ENCODE measurements at regions not wholly inside any gene's neighbourhood (a gene's known extent, or its start where the extent isn't known, plus 50 kb on each side); places are given as distances from the start of the nearest gene placed in this dataset.

DNA sequence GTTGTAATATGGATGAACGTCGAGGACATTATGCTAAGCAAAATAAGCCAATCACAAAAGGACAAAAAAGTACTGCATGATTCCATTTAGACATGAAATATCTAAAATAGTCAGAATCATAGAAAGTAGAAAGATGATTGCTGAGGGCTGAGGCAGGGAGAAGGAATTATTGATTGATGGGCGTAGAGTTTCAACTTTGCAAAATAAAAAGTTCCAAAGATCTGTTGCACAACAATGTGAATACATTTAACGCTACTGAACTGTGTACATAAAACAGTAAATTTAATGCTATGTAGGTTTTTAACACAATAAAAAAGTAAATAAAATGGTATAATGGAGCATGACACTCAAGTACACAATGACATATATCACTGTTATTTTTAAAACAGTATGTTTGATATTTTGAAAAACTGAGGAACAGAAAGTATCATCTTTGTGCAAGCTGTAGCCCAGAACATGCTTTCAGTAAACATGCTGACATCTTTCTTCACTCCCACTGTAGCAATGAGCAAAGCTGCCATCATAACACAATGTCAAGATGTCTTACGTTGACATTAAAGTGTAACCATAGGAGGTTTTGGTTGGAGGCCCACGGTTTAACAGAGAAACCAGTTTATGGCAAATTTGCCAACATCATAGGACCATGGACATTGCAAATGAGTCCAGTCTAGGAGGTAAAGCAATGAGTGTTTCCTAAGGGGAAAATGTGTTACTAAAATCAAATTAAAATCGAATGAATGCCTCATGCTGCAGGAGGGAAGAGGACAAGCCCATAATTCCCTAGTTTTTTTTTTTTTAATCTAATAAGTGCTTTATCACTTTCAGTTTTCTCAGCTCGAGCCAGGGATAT lies 125.8 kb upstream of the SGCD start:
- H3K27ac ChIP-seq = peak overlapping the region; percentile 82
- H3K9me3 ChIP-seq = 0 out of 3 replicates have a peak, but pooled peaks cover 6% of the 10 kb centered on the region
- 50% methylated on average over 8 of the region's 8 CpGs for WGBS (ENCODE audit: missing lambda C conversion rate)
- FAIRE-seq = peak; percentile 68
- TF ChIP-seq TP53 (CRISPR knock-in tag; IDR thresholded peaks at IDR 0.05) (no peak), TFCP2L1 (CRISPR knock-in tag; IDR thresholded peaks at IDR 0.05) (no peak), RFX5 (IDR thresholded peaks at IDR 0.05) (no peak), CBX2 (IDR thresholded peaks at IDR 0.05; ENCODE audit: borderline replicate concordance, low read depth) (no peak), FOSL2 (IDR thresholded peaks at IDR 0.05) (no peak), FOSL2 (CRISPR knock-in tag; IDR thresholded peaks at IDR 0.05) (no peak), FOSB (CRISPR knock-in tag; IDR thresholded peaks at IDR 0.05) (no peak), HOXB5 (CRISPR knock-in tag; IDR thresholded peaks at IDR 0.05) (no peak), SREBF2 (IDR thresholded peaks at IDR 0.05) (no peak), NR3C1 (IDR thresholded peaks at IDR 0.05) (no peak), CEBPB (IDR thresholded peaks at IDR 0.05) (no peak), HDAC2 (IDR thresholded peaks at IDR 0.05) (no peak), HEYL (CRISPR knock-in tag; IDR thresholded peaks at IDR 0.05) (no peak), RAD21 (conservative IDR thresholded peaks at IDR 0.05 in 1 of 2, IDR thresholded peaks at IDR 0.05 in 1 of 2) (no peak), HOXA7 (CRISPR knock-in tag; IDR thresholded peaks at IDR 0.05) (no peak), EP300 (IDR thresholded peaks at IDR 0.05) (no peak), GATA3 (IDR thresholded peaks at IDR 0.05; ENCODE audit: borderline replicate concordance) (no peak)
- TF ChIP-seq, protein P1, sequence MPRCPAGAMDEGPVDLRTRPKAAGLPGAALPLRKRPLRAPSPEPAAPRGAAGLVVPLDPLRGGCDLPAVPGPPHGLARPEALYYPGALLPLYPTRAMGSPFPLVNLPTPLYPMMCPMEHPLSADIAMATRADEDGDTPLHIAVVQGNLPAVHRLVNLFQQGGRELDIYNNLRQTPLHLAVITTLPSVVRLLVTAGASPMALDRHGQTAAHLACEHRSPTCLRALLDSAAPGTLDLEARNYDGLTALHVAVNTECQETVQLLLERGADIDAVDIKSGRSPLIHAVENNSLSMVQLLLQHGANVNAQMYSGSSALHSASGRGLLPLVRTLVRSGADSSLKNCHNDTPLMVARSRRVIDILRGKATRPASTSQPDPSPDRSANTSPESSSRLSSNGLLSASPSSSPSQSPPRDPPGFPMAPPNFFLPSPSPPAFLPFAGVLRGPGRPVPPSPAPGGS (IDR thresholded peaks at IDR 0.05) = no peak
- TF ChIP-seq, protein P2, sequence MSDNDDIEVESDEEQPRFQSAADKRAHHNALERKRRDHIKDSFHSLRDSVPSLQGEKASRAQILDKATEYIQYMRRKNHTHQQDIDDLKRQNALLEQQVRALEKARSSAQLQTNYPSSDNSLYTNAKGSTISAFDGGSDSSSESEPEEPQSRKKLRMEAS (IDR thresholded peaks at IDR 0.05) = no peak
- TF ChIP-seq, protein P3, sequence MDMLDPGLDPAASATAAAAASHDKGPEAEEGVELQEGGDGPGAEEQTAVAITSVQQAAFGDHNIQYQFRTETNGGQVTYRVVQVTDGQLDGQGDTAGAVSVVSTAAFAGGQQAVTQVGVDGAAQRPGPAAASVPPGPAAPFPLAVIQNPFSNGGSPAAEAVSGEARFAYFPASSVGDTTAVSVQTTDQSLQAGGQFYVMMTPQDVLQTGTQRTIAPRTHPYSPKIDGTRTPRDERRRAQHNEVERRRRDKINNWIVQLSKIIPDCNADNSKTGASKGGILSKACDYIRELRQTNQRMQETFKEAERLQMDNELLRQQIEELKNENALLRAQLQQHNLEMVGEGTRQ (IDR thresholded peaks at IDR 0.05) = no peak
- TF ChIP-seq, protein P4, sequence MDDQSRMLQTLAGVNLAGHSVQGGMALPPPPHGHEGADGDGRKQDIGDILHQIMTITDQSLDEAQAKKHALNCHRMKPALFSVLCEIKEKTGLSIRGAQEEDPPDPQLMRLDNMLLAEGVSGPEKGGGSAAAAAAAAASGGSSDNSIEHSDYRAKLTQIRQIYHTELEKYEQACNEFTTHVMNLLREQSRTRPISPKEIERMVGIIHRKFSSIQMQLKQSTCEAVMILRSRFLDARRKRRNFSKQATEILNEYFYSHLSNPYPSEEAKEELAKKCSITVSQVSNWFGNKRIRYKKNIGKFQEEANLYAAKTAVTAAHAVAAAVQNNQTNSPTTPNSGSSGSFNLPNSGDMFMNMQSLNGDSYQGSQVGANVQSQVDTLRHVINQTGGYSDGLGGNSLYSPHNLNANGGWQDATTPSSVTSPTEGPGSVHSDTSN (IDR thresholded peaks at IDR 0.05) = no peak
- ATAC-seq = peak; percentile 52 to 55; a peak in 4 of 6 replicates
- H3K4me2 ChIP-seq = peak overlapping the region; percentile 77
- H3K4me1 ChIP-seq = peaks cover 39% of the 10 kb centered on the region
- ChIA-PET CTCF (interaction anchor here (0.6 kb wide), 1 partner anchor 141 kb away, joined by 3 read pairs; no protein-coding TSS in a partner anchor), POLR2A (no interaction called here)
- DNase-seq (ENCODE audit: low read depth in 1 of 2, low spot score in 1 of 2) = no peak
- no peak overlapping the region for H3K4me3 ChIP-seq

DNA sequence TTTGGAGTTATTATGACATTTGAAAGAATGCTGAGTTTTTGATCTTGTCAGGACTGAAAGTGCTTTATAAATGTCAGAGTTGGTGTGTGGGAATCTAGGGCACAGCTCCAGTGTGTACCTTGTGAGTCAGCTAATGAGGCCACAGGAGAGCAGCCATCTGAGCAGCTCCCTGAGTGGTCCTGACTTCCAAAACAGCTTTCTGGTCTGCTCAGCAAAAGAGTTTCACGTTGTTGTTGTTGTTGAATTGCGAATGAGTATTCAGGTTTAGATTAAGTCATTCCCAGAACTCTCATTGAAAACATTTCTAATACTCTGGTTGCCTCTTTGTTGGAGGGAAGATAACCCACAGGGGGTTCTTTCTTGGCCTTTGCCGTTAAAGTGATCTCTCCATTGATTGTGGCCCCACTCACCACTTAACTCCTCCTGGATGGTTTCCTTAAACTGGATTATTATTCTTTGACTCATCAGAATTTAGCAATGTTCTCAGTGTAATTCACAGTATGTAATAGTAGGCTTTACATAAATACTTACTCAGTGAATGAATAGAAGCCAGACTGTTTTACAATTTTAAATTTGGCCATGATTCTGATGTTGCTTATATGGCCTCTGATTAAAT lies 125.1 kb upstream of the SGCD start:
- Histone ChIP-seq H3K4me2 (peak overlapping the region; percentile 77), H3K4me3 (no peak overlapping the region), H3K27ac (peak overlapping the region; percentile 82), H3K9me3 (0 out of 3 replicates have a peak, but pooled peaks cover 6% of the 10 kb centered on the region), H3K4me1 (peaks cover 39% of the 10 kb centered on the region)
- ChIA-PET CTCF (interaction anchor here (0.6 kb wide), 1 partner anchor 142 kb away, joined by 3 read pairs; no protein-coding TSS in a partner anchor), POLR2A (no interaction called here)
- peak; percentile 97 for FAIRE-seq
- peak; percentile 32 to 82 for DNase-seq (ENCODE audit: low read depth in 1 of 2, low spot score in 1 of 2)
- WGBS (ENCODE audit: missing lambda C conversion rate) = 8% methylated on average over 3 of the region's 3 CpGs
- ATAC-seq = peak; percentile 97 to 98
- peak; percentile 66 to 70 for TF ChIP-seq JUN (IDR thresholded peaks at IDR 0.05)
- peak; percentile 70 for TF ChIP-seq MAFK (IDR thresholded peaks at IDR 0.05; ENCODE audit: partially characterized antibody)
- no peak for TF ChIP-seq TP53 (CRISPR knock-in tag; IDR thresholded peaks at IDR 0.05)
- TF ChIP-seq, protein P5, sequence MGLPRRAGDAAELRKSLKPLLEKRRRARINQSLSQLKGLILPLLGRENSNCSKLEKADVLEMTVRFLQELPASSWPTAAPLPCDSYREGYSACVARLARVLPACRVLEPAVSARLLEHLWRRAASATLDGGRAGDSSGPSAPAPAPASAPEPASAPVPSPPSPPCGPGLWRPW (IDR thresholded peaks at IDR 0.05) = 0 out of 2 replicates have a peak, but pooled peaks have one; percentile 5
- TF ChIP-seq, protein P6, sequence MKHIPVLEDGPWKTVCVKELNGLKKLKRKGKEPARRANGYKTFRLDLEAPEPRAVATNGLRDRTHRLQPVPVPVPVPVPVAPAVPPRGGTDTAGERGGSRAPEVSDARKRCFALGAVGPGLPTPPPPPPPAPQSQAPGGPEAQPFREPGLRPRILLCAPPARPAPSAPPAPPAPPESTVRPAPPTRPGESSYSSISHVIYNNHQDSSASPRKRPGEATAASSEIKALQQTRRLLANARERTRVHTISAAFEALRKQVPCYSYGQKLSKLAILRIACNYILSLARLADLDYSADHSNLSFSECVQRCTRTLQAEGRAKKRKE (CRISPR knock-in tag; IDR thresholded peaks at IDR 0.05; ENCODE audit: low read depth) = no peak
- no peak for TF ChIP-seq KDM5A (IDR thresholded peaks at IDR 0.05)
- peak; percentile 80 for TF ChIP-seq GATA3 (IDR thresholded peaks at IDR 0.05; ENCODE audit: borderline replicate concordance)
- peak; percentile 38; the same call in 1 of the 3 replicates for TF ChIP-seq SMC3 (IDR thresholded peaks at IDR 0.05)
- peak; percentile 25 to 53; a peak in 2 of 5 replicates for TF ChIP-seq RAD21 (conservative IDR thresholded peaks at IDR 0.05 in 1 of 2, IDR thresholded peaks at IDR 0.05 in 1 of 2)
- no peak for TF ChIP-seq HOXB13 (CRISPR knock-in tag; IDR thresholded peaks at IDR 0.05; ENCODE audit: low read depth)
- TF ChIP-seq HDAC2 (IDR thresholded peaks at IDR 0.05) = no peak
- TF ChIP-seq, protein P1 (IDR thresholded peaks at IDR 0.05) = 0 out of 3 replicates have a peak, but pooled peaks have one; percentile 65
- TF ChIP-seq CHD4 (IDR thresholded peaks at IDR 0.05; ENCODE audit: borderline replicate concordance) = no peak
- TF ChIP-seq POLR2AphosphoS2 (conservative IDR thresholded peaks at IDR 0.05; ENCODE audit: low read length) = no peak
- TF ChIP-seq EP300 (IDR thresholded peaks at IDR 0.05) = peak; percentile 37 to 81; a peak in 3 of 5 replicates
- peak; percentile 34 to 73 for TF ChIP-seq CEBPB (IDR thresholded peaks at IDR 0.05)
- TF ChIP-seq HOXB5 (CRISPR knock-in tag; IDR thresholded peaks at IDR 0.05) = peak; percentile 22; the same call in 1 of the 2 replicates
- peak; percentile 85 for TF ChIP-seq JUNB (IDR thresholded peaks at IDR 0.05)

All from A549 (cell line).